HG02852 (cell line): ENCODE measurements at regions not wholly inside any gene's neighbourhood (a gene's known extent, or its start where the extent isn't known, plus 50 kb on each side); places are given as distances from the start of the nearest gene placed in this dataset.

Experiments used
- ATAC-seq: cut with Tn5 transposase; IDR thresholded peaks from one replicate; pipeline ENCODE4 v1.9.1; 2021; ENCODE audit warnings: mild to moderate bottlenecking, moderate library complexity; ENCODE audit not compliant: unreplicated experiment

DNA sequence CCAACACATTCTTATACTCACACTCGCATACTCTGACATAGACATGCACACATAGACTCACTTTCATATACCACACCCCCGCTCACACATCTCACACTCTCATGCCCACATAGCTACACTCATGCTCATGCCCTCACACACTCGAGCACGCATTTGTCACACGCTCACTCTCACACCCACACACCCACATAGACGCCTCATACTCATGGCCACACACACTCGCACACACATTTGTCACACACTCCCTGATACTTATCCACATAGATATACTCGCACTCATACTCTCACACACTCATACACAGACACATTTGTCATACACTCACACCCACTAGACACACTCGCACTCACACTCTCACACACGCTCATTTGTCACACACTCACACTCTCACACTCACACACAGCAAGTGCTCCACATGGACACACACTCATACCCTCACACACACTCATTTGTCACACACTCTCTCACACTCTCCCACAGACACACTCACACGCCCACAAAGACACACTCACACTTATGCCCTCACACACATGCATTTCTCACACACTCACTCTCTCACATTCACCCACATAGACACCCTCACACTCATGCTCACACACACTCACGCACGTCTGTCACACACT lies 50.9 kb downstream of the TNP1 start:
- no peak for ATAC-seq

DNA sequence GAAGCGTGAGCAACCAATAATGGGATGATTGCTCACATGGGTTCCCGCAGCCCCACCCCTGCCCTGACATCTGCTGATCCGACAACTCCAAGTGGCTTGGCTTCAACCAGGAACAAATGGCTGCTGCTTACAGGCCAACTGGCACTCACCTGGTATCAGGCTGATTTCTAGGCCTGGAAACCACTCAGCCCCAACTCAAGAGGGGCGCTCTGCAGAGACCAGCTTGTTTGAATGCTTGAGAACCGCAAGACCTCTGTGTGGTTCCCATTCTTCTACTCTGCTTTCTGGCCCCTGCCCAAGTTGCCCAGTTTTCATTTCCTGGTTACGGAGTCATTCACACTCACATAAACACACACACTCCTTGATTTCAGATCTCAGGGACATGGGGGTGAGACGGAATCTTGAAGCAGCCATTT lies 52.0 kb downstream of the TNP1 start:
- no peak for ATAC-seq

DNA sequence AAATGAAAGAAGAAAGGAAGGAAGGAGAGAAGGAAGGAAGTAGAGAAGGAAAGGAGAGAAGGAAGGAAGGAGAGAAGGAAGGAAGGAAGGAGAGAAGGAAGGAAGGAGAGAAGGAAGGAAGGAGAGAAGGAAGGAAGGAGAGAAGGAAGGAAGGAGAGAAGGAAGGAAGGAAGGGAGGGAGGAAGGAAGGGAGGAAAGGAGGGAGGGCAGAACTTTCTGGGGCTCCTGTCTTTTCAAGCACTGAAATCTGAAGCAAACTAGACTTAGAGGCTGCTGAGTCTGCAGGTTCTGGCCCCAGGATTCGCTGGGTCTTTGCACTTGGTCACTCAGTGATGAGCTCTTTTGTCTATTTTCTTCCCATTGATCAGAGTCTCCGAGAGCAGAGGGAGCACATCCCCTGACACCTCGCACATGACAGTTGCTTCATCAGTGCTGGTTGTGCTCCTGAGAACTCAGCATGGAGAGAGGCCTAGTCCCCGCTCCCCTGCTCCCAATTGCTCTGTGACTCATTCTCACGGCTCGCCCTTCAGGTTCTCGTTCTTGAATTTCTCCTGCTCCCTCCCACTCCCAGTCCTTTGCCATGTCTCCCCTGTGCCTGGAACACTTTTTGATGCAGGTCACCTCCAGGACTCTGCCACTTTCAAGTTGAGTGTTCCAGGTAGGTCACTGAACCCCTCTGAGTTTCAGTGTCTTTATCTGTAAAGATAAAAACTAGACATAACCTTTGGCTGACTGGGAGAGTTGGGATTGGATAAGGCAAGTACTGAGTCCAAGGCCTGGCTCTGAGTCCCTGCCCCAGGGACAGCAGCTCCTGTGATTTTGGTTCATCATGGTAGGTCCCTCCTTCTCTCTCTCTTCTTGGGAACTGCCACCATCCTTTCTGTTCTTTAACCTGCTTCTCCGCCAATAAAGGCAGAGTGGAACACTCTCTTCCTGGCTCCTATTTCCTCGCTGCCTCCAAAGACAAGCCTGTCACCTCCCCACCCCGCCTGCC lies 55.2 kb downstream of the TNP1 start:
- no peak for ATAC-seq

DNA sequence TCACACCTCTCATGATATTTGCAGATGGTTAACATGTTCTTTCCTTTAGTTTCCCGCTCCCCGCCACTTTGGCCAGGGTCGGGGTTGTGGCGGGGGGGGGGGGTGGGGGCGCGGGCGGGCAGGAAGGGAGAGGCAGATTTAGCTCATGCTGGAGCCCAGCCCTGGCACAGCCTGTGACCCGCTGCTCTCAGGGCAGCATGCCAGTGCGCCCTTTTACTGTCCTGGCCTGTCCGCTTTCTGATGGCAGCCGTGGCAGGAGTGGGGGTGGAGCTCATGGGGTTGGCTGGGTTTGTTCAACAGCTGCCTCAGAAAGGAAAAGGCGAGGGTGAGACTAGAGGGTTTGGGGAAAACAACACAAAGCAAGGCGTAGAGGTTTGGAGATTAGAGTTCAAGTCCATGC lies 56.1 kb downstream of the TNP1 start:
- no peak for ATAC-seq

DNA sequence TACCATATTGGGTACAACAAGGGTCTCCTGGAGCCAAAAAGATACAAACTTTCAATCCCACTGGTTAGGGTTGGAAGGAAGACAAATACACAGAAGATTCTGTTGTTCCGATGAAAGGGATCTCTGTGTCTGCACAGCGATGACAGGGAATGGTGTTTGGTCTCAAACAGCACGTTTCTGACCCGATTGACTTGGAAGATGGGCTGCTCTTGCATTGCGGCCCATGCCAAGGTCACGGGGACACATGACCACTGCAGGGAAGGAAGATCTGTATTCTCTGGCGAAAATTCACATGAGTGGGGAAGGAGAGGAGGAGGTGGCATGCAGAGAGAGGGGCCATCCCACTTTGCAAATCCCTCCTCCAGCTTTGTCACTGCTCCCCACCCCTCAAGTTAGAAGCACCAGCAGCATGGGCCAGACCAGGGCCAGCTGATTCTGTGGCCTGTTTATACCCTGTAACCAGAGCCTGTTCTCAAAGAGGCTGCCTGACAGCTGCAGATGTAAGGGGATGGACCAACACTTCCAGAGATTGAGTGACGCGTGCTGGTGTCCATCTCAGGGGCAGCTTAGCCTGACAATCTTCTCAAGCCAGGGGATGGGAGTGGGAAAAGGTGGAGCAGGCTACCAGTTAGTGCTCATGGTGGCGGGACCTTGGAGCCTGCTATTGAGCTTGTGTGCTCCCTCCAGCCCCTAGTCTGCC lies 57.2 kb downstream of the TNP1 start:
- no peak for ATAC-seq

DNA sequence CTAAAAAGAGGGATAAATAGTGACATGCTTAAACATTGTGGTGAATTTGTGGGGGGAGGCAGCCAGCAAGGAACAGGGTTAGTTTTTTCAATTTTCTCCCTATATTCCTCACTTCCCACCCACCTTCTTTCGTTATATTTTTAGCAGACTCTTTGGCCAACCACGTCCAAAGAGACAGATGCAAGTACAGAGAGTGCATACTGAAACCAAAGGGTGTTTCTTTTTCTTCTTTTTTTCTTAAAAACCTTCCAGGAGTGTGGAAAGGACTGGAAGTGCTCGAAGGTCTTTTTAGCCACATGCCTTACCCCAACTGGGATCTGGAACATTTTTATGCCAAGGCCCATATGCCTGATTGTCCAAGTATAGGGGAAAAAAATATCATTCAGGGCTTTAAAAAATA lies 59.0 kb downstream of the TNP1 start:
- ATAC-seq: no peak

DNA sequence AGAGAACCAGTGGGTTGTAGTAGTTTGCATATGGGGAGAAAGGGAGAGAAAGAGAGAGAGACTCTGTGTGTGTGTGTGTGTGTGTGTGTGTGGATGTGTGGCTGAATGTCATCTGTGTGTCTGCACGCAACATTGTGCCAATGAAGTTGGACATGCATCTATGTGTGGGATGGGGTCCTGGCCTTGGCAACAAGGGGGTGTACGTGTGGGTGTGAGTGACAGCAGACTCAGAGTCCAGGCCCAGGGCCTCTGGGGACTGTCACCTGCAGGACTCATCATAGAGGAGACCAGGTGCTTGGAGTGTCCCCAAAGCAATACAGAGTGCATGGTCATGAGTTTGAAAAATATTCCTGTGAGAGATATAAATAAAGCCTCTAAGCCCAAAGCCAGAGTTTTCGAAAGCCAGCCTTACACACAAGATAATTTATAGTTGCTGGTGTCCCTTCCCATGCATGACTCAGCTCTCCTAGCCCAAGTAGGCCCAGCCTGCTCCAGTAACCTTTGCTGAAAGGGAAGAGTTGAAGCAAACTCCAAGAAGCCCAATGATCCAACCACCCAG lies 59.9 kb downstream of the TNP1 start:
- ATAC-seq: no peak

DNA sequence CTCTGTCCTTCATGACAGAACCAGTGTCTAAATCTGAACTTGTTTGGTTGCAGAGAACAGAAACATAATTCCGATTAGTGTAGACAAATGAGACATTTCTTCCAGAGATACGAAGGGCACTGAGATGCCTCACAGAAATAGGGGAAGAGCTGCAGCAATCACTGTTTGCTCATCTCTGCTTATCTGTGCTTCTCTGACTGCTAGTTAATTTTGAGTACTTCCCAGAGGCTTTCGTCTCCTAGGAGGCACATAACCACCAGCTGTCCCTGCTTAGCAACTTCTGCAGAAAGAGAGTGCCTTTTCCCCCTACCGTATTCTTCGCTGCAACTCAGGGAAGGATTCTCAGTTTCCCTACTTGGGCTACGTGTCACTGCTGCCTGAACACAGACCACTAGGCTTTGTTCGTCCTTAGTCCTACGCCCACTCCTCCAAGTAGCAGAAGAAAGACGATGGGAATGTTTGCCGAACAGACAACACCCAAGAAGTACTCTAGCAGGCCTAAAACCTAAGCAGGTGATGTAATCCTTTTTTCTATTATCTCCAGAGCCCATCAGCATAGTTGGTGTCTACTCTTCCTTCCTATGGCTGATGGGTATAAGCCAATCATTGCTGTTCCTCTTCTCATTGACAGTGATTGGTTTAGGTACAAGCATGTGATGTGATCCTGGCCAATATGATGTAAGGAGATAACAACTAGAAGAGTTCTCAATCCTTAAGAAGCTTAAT lies 63.6 kb downstream of the TNP1 start:
- no peak for ATAC-seq

DNA sequence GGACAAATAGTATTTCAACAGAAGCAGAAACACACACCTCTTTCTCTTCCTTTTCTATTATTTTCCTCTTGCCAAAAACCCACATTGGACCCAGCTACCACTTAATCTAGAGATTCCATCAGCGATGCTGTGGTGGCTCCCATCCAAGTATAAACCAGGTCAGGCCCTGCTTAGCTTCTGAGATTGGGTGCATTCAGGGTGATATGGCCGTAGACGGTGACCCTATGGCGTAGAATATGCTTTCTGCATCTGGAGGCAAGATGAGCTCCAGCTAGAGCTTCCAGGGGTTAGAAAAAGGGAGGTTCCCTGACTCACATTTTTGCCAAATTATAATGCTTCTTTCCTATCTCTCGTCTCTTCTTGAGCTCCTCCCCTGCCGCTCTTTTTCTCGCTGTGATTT lies 66.5 kb downstream of the TNP1 start:
- ATAC-seq: no peak

DNA sequence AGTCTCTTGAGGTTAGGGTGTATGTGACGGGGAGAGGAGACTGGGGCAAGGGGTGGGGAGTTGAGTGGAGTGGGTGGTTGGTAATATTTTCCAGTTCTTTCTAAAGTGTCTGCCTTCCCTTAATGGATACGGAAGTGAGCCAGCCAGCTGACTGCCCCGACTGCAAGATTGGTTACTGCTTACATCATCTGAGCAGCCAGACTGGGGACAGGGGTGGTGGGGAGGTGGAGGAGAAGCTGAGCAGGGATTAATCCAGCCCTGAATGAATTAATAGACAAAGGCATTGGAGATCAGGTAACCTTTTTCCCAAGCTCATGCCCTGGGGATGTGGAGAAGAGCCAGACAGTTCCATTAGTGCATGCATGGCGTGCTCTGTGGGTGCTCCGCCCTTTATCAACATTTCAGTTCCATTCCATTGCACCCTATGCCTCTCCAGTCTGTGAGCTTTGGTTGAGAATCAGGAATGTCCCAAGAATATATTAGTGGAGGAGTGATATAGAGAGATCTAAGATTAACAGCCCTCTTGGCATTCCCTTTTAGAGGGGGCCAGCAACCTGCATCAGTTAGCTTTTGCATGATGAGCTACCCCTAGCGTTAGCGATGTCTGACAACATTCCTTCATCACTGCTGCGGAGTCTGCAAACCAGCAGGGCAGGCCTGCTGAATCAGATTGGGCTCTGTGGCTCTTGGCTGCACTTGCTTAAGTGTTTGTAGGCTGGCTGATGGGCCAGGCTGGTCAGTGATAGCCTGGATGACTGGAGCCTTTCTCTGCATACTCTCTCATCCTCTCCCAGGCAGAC lies 67.4 kb downstream of the TNP1 start:
- ATAC-seq: no peak

DNA sequence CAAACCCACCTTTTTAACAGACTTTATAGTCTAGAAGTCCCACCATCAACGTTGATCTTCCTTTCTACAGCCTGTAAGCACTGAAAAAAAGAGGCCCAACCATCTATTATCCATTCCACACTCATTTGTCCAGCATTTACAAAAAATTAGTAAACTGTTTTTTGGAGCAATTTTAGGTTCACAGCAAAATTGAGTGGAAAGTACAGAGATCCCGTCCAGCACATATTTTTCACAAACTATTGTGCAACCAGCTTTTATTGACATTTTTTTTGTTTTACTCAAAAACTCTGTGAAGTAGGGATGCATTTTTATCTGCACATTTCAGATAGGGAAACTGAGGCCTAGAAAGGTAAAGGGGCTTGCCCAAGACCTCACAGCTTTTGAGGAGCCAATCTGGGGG lies 68.6 kb downstream of the TNP1 start:
- no peak for ATAC-seq

DNA sequence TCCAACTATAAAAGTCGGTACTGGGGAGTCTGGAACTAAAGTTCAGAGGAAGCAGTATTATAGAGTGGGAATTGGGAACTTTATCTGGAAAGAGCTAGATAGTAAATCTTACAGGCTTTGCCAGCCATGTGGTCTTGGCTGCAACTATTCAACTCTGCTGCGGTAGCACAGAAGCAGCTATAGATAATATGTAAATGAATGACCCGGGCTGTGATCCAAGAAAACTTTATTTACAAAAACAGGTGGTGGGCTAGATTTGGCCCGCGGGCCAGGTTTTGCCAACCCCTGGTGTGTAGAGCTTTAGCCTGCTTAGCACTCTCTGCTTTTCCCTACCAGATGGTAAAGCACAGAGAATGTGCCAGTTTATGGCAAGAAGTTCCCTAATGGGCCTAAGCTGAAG lies 70.8 kb downstream of the TNP1 start:
- no peak for ATAC-seq

DNA sequence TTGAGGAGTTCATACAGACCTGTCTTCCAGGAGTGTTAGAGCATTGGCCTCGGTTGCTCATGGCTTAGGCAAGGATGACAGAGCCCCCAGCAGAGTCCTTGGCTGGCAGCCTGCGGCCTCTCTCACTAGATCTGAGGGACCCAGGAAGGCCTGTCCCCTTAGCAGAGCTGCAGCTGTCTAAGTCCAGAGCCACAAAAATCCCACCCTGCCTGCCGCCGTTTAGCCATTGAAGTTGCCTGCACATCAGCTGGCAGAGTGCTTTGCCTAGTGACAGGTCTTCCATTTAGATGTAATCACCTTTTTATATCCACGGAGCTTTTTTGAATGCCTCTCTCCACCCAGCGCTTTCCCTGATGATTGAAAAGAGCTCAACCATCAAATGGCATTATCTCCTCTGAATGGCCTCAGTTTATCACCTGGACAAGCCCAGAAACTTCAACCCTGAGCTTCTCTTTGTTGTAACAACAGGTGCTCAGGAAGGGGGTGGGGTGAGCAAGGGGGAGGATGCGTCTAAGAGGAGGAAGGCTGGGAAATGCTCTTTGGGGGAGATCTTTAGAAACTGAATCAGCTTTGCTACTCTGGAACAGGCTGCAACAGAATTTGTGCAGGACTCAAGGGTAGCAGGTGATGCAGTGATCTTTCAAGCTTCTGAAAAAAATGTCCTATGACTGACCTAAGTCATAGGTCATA lies 71.9 kb downstream of the TNP1 start:
- ATAC-seq: no peak

DNA sequence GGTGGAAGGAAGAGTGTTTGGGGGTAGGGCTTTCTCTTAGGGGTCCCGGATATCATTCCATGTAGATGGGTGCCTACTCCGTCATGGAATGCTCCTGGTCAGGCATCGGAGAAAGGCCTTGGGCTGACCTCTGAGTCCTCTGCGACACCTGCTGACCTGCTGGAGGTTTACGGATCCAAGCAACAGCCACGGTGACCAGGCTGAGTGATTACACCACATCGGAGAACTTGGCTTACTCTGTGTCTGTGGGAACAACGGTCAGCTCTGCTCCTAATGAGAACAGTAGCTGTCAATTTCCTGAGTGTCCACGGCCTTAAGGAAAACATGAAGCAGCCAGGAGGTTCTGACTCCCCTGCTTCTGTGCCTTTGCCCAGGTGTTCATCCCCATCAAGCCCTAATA lies 73.2 kb downstream of the TNP1 start:
- ATAC-seq: no peak

DNA sequence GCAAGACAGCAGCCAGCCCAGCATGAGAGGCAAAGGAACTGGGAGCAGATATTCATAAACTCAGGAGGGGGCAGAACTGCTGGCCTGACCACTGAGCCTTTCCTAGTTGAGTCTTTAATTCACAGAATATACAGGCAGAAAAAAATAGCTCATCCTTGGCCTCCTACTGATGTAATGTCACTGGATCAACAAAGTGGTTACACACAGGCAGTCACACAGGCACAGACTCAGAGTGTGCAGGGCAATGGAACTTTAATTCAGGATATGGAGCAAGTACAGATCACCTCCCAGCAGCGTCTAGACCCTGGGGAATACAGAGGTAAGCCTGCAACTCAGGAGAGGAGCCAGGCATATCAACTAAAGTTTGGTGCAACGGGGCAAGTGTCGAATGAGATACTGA lies 75.4 kb downstream of the TNP1 start:
- no peak for ATAC-seq

DNA sequence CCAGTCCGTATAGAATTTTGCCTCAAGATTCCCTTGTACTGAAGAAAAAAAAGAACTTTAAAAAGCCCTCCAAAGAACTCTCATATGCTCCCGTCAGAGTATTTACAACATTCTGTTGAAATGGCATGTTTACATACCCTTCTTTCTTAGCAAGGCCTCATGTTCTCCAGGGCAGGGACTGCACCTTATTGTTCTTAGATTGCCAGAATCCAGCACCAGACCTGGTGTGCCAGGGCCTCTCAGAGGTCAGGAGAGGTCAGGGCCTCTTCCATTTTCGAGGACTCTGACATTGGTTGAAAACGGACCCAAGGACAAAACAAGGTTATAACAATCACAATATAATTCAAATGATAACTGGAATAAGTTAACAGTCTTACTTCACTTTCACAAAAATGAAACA lies 78.2 kb downstream of the TNP1 start:
- no peak for ATAC-seq

DNA sequence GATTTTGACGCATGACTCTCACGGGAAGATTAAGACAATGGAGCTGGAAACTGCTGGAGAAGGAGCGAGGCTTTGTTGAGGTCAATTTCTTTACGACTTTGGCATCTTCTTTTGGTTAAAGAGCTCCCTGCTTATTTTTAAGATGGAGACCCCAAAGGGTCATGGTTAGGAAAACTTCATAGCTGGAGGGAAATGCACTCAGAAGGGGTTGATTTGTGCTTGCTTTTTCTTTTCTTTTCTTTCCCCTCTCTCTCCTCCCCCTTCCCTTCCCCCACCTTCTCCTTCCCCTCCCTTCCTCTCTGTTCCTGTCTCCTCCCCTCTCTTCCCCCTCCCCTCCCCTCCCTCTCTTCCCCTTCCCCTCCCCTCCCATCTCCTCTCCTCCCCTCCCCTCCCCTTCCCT lies 79.0 kb downstream of the TNP1 start:
- ATAC-seq: no peak

DNA sequence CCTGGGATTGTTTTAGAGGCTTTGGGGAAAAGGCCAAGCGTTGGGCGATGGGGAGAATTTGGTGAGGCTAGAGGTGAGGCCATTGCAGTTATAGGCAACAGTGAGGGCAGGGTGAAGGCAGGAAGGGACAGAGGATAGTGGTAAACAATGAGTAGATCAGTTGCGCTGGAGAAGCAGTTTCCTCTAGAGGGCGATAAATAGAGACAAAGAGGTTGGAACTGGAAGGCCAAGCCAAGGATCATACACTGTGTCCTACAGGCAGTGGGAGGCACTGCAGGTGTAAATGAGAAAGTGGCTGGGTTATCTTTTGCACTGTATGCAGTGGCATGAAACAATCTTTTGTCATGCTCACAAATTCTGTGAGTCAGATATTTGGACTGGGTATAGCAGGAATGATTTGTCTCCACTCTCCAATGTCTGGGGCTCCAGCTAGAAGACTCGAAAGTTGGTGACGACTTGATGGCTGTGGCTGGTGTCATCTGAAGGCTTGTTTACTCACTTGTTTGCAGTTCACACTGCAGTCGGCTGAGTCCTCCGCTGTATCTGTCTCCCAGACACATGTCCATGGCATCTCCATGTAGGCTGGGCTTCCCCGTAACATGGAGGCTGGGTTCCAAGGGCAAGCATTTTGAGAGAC lies 82.1 kb downstream of the TNP1 start:
- peak; percentile 99 for ATAC-seq
